Lower leg skin (tissue), 3 donors: ENCODE measurements at regions not wholly inside any gene's neighbourhood (a gene's known extent, or its start where the extent isn't known, plus 50 kb on each side); places are given as distances from the start of the nearest gene placed in this dataset.

Experiments
- CTCF ChIP-seq, 3 donors: fragments of 450-650 bp; IDR thresholded peaks; one replicate each; pipeline ENCODE4 v1.5.1; 2016; ENCODE audit warnings: antibody characterized with exemption in 3 of 3, mild to moderate bottlenecking in 3 of 3, moderate library complexity in 2 of 3
- POLR2A ChIP-seq, 2 donors: fragments of 450-650 bp; IDR thresholded peaks; one replicate each; pipeline ENCODE4 v1.6.1; 2016 to 2017; ENCODE audit warnings: antibody characterized with exemption in 2 of 2, mild to moderate bottlenecking in 1 of 2, moderate library complexity in 1 of 2

- no peak for TF ChIP-seq POLR2A (IDR thresholded peaks at IDR 0.05)
- TF ChIP-seq CTCF (IDR thresholded peaks at IDR 0.05): no peak
Measured at GRCh38 chr5:99059685-99060084, 130.9 kb upstream of the CHD1 start.
